ENCODE measurements at regions not wholly inside any gene's neighbourhood (a gene's known extent, or its start where the extent isn't known, plus 50 kb on each side); places are given as distances from the start of the nearest gene placed in this dataset.
A peak's percentile ranks its signal among the peaks of the same experiment; 100 is the strongest.
"Not testable (repeated sequence)": the region's sequence is repeated elsewhere in the genome, so short reads cannot be mapped to it uniquely, and the experiment has no call there.

- not testable (repeated sequence) for DNase-seq
These were observed 52.3 kb upstream of the MAN1A2 start for GRCh38 chr1:117314951-117315350.

GRCh38 chr1:117313555-117313954 is 53.7 kb upstream of the MAN1A2 start:
- no peak for DNase-seq

GRCh38 chr1:117312453-117313138 is 54.7 kb upstream of the MAN1A2 start:
- peak; percentile 18 for DNase-seq

GRCh38 chr1:117308311-117308916 is 58.8 kb upstream of the MAN1A2 start:
- peak; percentile 2 for DNase-seq

GRCh38 chr1:117301901-117302300 is 65.3 kb upstream of the MAN1A2 start:
- DNase-seq: no peak

GRCh38 chr1:117300183-117300582 is 67.1 kb upstream of the MAN1A2 start:
- not testable (repeated sequence) for DNase-seq

- no peak for DNase-seq
These were observed 72.2 kb upstream of the MAN1A2 start for GRCh38 chr1:117295001-117295400.

- no peak for DNase-seq
These were observed 76.4 kb upstream of the MAN1A2 start for GRCh38 chr1:117290890-117291289.

GRCh38 chr1:117289316-117289870 is 77.9 kb upstream of the MAN1A2 start:
- no peak for DNase-seq

- DNase-seq: no peak
These were observed 75.8 kb upstream of the VTCN1 start for GRCh38 chr1:117286562-117286961.

- DNase-seq: no peak
These were observed 75.4 kb upstream of the VTCN1 start for GRCh38 chr1:117286145-117286544.

GRCh38 chr1:117284399-117285215 is 73.9 kb upstream of the VTCN1 start:
- DNase-seq: peak; percentile 11

- no peak for DNase-seq
These were observed 67.8 kb upstream of the VTCN1 start for GRCh38 chr1:117278531-117278930.

- no peak for DNase-seq
These were observed 64.3 kb upstream of the VTCN1 start for GRCh38 chr1:117275055-117275454.

- no peak for DNase-seq
These were observed 61.2 kb upstream of the VTCN1 start for GRCh38 chr1:117271959-117272358.

GRCh38 chr1:117271129-117271528 is 60.4 kb upstream of the VTCN1 start:
- DNase-seq: no peak

- no peak for DNase-seq
These were observed 60.0 kb upstream of the VTCN1 start for GRCh38 chr1:117270679-117271078.

GRCh38 chr1:117268535-117269455 is 58.1 kb upstream of the VTCN1 start:
- DNase-seq: no peak

GRCh38 chr1:117267232-117267774 is 56.6 kb upstream of the VTCN1 start:
- no peak for DNase-seq

- DNase-seq: no peak
These were observed 52.2 kb upstream of the VTCN1 start for GRCh38 chr1:117262976-117263375.

GRCh38 chr1:117261424-117261785 is 50.7 kb upstream of the VTCN1 start:
- DNase-seq: no peak

GRCh38 chr1:117260761-117261423 is 50.2 kb upstream of the VTCN1 start:
- no peak for DNase-seq

All from activated CD4-positive, alpha-beta T cell treated with anti-CD3 and anti-CD28 coated beads, Interleukin-2, Interleukin-6, amounts not matched to agents 100 ng/mL and 50 ng/mL, durations not matched to agents 16 hours and 8 hours (primary cell).